Hepatocyte (in vitro differentiated cells): ENCODE measurements at regions not wholly inside any gene's neighbourhood (a gene's known extent, or its start where the extent isn't known, plus 50 kb on each side); places are given as distances from the start of the nearest gene placed in this dataset.

Source experiments
- CTCF ChIP-seq: fragments of 200-600 bp; sonication (generic); IDR thresholded peaks from 2 replicates; pipeline ENCODE4 v1.5.1; 2016; ENCODE audit warnings: antibody characterized with exemption, mild to moderate bottlenecking; ENCODE audit not compliant: poor library complexity
- EZH2 ChIP-seq: fragments of 200-600 bp; sonication (generic); IDR thresholded peaks from 2 replicates; pipeline ENCODE4 v1.6.1; 2016; ENCODE audit warnings: antibody characterized with exemption, mild to moderate bottlenecking, borderline replicate concordance
- EZH2phosphoT487 ChIP-seq: fragments of 200-600 bp; sonication (generic); IDR thresholded peaks from one replicate; pipeline ENCODE4 v1.6.1; 2018; ENCODE audit warnings: antibody characterized with exemption, mild to moderate bottlenecking, low read depth, moderate library complexity; ENCODE audit not compliant: unreplicated experiment, severe bottlenecking

GRCh38 chr6:15962449-15962764 is 166.5 kb upstream of the MYLIP start:
- no peak for TF ChIP-seq CTCF
- TF ChIP-seq EZH2: no peak
- no peak for TF ChIP-seq EZH2phosphoT487
